TTC549 (cell line): ENCODE measurements at regions not wholly inside any gene's neighbourhood (a gene's known extent, or its start where the extent isn't known, plus 50 kb on each side); places are given as distances from the start of the nearest gene placed in this dataset.

Source experiments
- FAIRE-seq: peaks from 2 replicates; lab custom pipeline; 2012; peaks lifted over from hg19 to GRCh38; lab: Jason Lieb, UNC

DNA sequence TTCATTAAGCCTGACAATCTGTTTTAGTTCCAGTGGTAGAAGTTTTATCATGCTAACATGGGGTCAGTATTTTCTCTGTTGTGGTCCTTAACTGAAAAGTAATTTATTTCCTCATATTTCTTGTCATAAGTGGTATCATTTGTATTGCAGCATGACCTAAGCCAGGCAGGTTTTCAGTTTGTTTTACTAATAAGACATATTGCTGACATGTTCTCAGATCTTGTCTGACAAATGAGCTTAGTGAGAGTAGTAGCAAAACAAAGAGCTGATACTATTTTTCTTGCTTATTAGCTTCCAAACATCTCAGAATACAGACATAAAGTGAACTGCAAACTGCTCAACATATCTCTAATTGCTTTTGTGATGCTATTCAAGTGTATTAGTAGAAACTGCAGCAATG, 293.6 kb downstream of the DSEL start:
- FAIRE-seq: no peak

DNA sequence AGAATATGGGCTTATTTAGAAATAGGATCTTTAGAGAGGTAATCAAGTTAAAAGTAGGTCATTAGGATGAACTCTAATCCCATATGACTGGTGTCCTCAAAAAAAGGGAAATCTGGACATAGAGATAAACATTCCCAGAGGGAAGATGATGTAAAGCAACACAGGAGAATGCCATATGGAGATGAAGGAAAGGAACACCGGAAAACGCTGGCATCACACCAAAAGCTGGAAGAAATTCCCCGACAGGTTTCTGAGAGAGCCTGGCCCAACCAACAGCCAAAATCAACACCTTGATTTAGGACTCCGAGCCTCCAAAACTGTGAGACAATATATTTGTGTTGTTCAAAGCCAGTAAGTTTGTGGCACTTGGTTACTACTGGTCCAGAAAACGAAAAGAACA, 296.7 kb downstream of the DSEL start:
- no peak for FAIRE-seq

DNA sequence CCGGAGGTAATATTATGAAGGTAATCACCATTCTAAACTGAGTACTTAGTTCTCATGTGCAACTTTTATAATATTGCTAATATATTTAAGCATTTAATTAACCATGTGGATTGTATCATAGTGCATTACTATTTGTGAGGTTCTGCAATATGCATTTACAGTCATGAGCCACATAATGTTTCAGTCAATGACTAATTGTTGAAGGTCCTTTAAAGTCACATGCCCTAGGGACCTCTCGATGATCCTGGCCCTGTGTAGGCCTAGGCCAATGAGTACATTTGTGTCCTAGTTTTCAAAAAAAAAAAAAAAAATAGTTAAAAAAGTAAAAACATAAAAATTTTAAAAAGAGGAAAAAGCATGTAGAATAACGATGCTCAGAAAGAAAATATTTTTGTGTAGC, 298.0 kb downstream of the DSEL start:
- peak; percentile 32 for FAIRE-seq

DNA sequence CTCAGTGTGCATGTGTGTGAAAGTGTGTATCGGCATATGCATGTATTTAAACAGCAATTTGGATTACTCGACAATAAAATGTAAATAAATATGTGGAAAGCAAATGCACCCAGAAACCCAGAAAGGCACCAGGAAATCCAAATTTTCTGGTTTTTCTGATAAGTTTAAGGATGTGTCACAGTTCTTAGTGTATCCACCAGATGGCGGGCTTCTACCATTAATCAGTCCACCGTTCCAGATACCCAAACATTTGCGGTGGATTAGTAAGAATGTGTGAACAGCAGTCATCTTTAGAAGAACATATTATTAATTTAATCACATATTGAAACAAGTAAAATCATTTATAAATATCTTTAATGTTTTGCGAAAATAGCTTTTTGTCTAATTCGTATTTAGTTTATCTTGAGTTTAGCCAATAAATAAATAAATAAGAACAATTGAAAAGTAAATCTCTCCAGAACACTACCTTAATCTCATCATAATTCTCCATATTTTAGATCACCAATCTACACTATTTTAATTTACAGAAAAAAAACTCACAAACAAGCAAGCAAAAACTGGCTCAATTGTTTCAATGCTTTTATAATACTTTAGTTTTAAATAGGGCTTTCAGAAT, 298.9 kb downstream of the DSEL start:
- peak; percentile 92 for FAIRE-seq

DNA sequence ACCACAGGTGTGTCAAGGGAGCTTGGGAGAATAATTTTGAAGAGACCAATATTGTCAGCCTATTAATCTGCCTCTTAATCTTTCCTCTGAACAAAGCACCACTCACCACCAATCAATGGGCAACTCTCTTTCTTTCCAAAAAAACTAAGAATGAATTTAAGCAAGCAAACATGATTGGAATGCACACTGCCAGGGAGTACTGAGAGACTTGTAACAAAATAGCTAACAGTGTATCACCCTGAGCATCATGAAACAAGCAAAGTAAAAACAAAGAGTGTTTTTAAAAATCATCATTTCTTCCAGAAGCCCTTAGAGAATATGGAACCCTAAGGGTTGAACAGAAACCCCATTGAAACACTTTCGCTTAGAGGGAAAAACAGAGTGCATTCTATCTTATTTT, 299.7 kb downstream of the DSEL start:
- FAIRE-seq: no peak

DNA sequence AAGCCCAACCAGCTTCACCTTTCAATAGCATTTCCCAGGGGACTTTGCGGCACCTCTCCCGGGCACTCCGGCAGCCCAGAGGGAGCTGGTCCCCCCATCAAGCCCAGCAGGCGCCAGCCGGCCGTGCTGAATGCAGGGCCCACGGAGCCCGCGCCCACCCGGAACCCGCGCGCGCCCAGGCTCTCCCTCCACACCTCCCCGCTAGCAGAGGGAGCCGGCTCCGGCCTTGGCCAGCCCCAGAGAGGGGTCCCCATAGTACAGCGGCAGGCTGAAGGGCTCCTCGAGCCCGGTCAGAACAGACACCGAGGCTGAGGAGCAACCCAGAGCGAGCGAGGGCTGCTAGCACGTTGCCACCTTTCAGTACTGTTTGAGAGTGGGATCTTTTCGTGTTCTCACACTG, 300.8 kb downstream of the DSEL start:
- FAIRE-seq: no peak

DNA sequence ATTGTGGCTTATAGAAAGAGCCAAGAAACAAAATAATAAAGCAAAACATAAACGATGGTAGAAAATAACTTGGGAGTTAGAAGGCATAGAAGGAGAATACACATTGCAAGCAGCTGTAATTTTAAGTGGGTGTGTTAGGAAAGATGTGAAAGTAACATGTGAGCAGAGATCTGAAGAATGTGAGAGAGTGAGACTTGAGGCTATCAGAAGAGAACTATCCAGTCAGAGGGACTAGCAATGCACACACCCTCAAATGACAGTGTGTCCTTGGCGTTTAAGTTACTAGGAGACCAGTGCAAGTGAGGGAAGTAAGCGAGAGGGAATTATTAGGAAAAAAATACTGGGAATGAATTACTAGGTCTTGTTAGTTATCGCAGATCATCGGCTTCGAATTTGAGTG, 304.9 kb downstream of the DSEL start:
- no peak for FAIRE-seq

DNA sequence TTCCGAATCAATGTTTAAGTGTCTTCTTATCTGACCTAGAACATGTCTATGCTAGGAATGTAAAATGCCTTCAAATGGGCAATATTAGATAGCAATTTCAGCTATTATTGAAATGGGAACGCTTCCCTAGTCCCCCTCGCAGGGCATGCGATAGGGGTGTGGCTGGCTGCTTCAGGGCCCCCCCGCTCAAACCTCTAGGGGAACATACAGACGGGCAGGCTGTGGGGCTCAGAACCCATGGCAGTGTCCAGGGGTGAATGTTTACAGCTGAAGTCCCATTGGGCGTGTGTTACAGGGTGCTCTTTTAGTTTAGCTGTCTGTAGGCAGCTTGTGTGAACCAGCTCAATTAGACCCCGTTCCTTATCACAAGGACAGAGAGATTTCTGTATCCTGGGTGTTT, 315.9 kb downstream of the DSEL start:
- FAIRE-seq: no peak

DNA sequence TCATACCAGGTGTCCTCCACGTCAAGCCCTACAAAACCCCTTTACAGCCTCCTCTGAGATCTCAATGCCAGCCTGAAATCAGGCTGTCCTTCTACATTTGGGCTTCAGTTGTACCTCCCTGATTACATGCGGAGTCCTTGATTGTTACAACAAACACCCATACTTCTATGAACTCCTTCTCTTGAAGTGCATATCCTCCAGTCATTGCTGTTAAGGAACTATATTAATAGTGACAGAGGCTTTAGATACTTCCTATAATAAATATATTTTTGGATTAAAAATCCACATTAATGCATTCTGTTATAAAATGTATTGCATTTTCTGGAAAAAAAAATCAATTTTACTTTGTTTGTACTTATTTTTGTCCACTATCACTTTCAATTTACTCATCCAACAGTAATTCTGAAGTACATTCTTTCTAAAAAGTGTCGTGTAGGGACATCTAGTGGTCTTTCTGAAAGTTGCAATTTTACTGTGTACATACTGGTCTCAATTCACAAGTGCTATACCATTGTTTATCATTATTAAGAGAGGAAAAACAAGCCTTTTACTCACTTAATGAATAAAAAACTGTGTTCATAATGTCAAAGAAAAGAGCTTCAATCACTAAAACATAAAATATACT, 316.4 kb downstream of the DSEL start:
- FAIRE-seq: peak; percentile 90

DNA sequence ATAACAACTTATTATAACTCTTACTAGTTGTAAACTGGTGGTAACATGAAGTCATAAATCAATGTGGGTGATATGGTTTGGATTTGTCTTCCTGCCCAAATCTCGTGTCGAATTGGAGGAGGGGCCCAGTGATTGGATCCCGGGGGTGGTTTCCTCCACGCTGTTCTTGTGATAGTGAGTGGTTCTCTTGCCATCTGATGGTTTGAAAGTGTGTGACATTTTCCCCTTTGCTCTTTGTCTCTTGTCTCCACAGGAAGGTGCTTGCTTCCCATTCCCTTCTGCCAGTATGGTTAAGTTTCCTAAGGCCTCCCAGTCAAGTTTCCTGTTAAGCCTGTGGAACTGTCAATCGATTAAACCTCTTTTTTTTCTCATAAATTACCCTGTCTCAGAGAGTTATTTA, 321.6 kb downstream of the DSEL start:
- no peak for FAIRE-seq

DNA sequence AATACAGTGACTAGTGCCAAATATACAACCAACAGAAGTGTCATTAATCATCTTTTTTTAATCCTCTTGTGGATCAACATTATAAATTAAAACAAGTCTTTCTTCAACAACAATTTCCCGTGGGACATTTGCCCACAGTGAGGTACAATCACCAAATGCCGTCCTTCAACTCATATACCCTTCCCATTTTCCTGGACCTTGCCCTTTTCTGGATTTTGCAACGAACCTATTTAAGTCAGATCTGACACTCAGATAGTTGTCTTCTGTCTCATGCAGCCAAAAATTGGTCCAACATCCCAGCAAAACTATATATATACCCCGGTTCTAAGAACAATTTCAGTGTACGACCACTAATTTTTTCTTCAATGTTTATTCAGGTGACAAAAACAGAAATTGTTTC, 324.0 kb downstream of the DSEL start:
- no peak for FAIRE-seq

DNA sequence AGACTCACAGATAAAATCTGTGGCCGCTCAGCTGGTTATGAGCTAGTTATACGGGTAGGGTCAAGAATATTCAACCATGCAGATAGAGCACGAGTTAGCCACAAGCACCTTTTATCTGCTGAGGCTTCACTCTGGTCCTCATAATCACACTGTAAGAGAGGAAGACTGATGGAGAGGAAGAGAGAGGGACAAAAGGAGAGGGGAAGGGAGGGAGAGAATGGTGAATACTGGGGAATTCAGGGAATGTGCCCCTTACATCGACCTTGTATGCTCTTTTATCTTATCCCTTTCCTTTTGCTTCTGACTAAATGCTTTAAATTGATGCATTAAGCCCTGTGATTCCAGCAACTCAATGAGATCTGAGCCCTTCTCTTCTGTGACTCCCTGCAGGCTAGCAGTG, 333.1 kb downstream of the DSEL start:
- FAIRE-seq: no peak

DNA sequence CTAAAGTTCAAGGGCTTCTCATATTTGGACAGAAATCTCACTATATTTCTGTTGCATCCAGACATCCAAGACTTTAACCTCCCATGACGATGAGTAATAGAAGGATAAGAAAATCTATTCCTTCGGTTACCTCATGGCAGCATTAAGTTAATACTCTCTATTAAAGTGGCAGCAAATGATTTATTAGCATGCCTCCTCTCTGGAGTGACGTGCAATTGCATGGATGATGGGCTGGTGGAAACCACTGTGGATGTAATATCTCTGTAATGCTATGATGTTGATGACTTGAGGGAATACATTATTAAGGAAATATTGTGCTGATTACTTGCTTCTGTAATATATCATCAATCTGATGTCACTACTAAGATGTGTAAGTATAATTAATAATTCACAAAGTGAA, 336.8 kb downstream of the DSEL start:
- no peak for FAIRE-seq

DNA sequence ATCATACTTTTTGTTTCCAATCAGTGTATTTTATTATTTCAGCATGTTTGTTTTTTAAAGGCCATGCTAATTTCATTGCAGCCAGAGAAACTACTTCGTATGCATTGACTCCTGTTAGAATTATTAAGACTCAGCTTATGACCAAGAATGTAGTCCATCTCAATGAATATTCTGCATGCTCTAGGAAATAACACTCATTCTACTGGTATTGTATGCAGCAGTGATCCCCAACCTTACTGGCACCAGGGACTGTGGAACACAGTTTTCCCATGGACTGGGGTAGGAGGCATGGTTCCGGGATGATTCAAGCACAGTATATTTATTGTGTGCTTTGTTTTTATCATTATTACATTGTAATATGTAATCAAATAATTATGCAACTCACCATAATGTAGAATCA, 356.9 kb downstream of the DSEL start:
- FAIRE-seq: no peak

DNA sequence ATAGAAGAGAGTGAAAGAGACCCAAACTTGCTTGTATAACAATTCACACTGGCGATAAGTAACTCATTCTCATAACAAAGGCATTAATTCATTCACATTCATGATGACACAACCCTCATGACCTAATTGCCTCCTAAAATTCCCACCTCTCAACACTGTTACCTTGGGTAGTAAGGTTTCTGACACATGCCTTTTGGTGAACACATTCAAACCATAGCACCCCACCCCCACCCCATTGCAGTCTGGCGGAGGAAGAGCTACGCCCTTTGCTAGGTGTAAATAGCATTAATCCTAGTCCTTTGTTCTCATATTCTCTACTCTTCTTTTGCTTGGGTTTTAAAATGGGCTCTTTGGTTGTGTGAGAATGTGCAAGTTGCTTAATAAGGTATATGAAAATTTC, 361.5 kb downstream of the DSEL start:
- FAIRE-seq: no peak

DNA sequence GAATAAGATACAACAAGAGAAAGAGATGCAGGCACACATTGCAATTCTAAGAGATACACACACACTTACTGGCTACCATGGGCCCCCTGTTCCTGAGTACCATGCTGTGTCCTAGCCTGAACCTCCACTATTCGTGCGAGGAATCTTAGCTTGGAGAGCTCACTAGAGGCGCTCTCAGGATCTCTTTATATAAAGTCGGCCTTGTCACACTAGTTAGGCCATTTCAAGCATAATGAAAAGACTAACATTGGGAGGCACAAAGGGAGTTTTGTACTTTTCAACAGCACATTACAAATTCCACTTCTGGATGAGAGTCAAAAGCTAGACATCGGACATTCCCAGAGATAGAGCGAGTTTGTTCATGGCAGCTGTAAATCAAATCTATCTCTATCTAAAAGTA, 365.2 kb downstream of the DSEL start:
- FAIRE-seq: no peak

DNA sequence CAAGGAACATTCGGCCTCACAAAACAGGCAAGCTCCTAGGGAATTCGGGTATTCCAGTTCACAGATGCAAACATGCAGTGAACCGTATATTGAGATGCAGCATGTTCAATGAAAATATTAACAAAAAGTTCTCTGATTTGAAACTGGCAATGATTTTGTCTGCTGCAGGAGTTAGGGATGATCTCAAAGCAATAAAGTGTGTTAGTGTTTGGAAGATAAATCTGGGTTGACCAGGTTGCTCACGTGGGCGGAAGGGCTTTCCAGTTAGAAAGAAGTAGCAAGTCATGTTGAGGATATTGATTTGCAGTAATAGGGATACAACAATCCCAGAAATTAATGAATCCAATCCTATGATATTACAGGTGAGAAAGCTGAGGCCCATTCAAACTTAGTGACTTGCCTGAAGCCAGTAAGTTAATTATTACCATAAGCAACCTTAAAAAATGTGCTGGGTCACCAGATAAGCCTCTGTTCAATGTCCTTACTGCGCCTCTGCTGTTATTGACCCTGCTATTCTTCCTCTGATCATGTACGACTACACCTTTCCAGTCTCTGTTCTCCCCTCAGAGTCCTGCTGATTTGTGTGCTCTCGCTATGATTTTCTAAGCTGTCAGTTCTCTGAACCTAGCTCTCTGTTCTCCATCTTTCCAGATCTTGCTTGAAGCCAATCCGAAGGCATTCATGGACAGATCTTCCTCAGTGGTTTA, 370.8 kb downstream of the DSEL start:
- FAIRE-seq: no peak

DNA sequence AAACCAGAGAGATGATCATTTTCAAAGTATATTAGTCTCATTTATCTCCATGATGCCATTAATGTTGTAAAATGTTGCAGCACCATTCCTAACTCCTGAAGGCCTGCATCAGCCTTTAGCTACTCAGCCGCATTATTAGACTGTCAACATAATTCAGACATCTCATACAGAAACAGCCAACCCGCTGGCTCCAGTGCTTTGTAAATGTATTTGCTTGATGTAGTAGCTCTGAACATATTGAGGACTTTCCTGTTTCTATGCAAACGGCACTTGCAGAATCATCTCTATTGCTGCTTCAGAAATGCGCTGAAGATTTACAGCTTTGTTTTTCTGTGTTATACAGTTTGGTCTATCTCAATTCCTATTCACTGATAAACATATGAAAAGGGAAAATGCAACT, 372.2 kb downstream of the DSEL start:
- no peak for FAIRE-seq

DNA sequence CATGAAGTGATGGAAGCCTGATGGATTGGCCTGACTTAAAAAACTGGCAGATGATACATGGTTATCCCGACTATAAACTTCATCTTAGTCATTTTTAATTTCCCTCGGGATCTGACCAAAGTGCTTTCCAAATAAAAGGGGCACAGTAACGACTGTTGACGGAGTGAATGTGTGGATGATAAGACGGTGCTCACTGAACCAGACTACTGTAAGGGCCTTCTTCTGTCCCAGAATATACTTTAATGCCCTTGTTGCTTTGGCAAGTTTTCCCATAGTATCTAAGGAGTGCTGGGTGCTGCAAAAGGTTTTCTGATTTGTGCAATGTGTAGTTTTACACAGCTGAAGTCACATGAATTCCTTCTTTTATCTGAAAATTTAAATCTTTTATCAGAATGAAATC, 373.5 kb downstream of the DSEL start:
- no peak for FAIRE-seq

DNA sequence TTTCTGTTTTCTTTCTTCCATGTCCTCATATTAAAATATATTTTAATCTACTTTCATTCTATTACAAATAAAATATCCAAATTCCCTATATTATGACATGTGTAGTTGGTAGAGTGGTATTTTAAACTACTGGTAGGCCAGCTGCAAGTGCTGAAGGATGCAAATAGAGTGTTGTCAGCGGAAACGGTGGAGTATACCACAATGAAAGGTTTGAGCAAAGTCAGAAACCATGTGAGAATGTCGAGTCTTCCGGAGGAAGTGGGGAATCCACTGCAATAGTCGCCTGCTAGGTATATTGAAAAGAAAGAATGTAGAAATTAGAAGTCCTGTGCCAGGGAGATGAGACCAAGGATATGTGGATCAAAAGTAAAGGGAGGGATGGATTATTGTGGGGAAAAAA, 373.9 kb downstream of the DSEL start:
- no peak for FAIRE-seq

DNA sequence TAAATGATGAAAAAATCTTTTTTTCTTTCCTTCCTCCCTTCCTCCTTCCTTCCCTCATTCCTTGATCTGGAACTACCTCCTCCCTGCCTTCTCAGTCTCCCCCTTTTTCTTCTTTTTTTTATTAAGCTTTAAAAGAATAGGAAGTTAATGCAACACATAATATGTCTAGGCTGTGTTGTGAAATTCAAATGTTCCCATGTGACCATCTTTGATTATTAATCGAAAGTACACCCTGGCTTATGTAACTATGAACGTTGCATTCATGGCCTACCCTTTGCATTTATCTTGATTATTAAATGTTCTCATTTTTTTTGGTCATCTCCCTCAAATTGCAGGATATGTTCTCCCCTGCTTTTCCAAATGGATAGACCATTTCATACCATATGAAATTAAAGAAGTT, 376.0 kb downstream of the DSEL start:
- no peak for FAIRE-seq

DNA sequence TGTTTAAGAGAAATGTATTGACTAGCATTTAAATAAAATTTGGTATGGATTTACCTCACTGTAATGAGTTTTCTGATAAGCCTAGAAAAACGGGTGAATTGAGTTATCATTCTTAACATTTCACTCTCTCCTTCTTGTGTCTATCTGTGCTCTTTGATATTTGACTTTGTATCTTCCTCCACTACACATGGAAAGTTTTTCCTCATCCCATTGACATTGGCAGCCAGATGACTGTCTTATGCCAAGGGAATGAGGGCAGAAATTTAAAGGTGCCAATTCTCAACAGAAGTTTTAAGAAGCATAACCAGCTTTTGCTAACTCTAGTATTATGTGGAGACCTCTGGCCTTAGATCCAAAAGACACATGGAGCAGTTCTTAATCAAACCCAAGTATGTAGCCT, 376.6 kb downstream of the DSEL start:
- no peak for FAIRE-seq

DNA sequence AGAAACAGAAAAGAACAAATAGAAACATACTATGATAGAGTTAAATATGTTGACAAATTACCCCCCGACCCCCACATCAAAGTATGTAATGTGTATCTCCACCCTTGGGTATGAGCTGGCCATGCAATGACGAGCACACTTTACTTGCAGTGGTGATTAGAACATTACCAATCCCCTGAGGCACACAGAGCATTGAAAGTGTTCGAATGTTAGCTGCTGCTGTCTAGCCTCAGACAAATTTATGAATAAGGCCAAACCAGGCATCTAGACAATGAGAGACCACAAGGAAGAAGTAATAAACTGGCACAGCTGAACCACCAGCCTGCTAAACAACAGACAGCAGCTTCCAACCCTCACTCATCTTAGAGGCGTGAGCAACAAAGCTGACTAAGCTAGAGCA, 380.5 kb downstream of the DSEL start:
- FAIRE-seq: no peak

DNA sequence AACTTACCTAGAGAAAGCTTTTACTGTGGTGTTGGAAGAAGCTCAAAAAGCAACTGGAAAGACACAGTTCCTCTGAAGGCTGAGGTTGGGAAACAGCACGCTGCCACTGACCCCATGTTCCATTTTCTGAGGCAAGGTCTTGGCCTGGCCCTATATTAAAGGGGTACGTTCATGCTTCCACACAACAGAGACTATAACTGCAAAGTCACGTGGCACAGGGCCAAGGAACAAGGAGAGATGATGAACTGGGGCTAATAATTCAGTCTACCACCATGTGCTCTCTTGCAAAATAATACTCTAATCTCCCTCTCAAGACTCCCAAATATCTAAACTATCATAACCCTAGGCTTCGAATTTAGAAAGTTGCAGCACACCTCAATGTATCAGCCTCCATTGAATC, 381.6 kb downstream of the DSEL start:
- FAIRE-seq: no peak
